GM18498 (cell line): ENCODE measurements at regions not wholly inside any gene's neighbourhood (a gene's known extent, or its start where the extent isn't known, plus 50 kb on each side); places are given as distances from the start of the nearest gene placed in this dataset.

Source experiments
- ATAC-seq: cut with Tn5 transposase; IDR thresholded peaks from one replicate; pipeline ENCODE4 v1.9.1; 2021; ENCODE audit warnings: mild to moderate bottlenecking, moderate library complexity; ENCODE audit not compliant: unreplicated experiment

- no peak for ATAC-seq
Observed at GRCh38 chr2:238985041-238985729, 137.3 kb downstream of the TWIST2 start.

GRCh38 chr2:238985931-238986446, 138.1 kb downstream of the TWIST2 start:
- no peak for ATAC-seq

GRCh38 chr2:238986491-238987351, 138.8 kb downstream of the TWIST2 start:
- no peak for ATAC-seq

GRCh38 chr2:238987352-238987981, 139.6 kb downstream of the TWIST2 start:
- ATAC-seq: no peak

- ATAC-seq: no peak
Observed at GRCh38 chr2:238988105-238988504, 140.2 kb downstream of the TWIST2 start.

- ATAC-seq: no peak
Observed at GRCh38 chr2:238988752-238989151, 140.9 kb downstream of the TWIST2 start.

GRCh38 chr2:238989484-238989883, 141.6 kb downstream of the TWIST2 start:
- no peak for ATAC-seq

- no peak for ATAC-seq
Observed at GRCh38 chr2:238994432-238994831, 146.5 kb downstream of the TWIST2 start.

GRCh38 chr2:238994876-238995275, 147.0 kb downstream of the TWIST2 start:
- ATAC-seq: no peak

- no peak for ATAC-seq
Observed at GRCh38 chr2:238995634-238996033, 147.7 kb downstream of the TWIST2 start.

- ATAC-seq: no peak
Observed at GRCh38 chr2:238996331-238997136, 148.6 kb downstream of the TWIST2 start.

GRCh38 chr2:238997137-238997390, 149.2 kb downstream of the TWIST2 start:
- no peak for ATAC-seq

- ATAC-seq: no peak
Observed at GRCh38 chr2:238997684-238998083, 149.8 kb downstream of the TWIST2 start.
